IMR-90 (cell line): ENCODE measurements at regions not wholly inside any gene's neighbourhood (a gene's known extent, or its start where the extent isn't known, plus 50 kb on each side); places are given as distances from the start of the nearest gene placed in this dataset.

ENCODE experiments used
- ATAC-seq: fragments of 200-7000 bp; cut with Tn5 transposase; 2 replicates; pipeline ENCODE4 v1.9.1; 2020; ENCODE audit warnings: low read depth, mild to moderate bottlenecking, moderate library complexity
- BruUV-seq: library from RNA; stranded (reverse); fragments of 400-500 nt; replicated peaks from 2 replicates; lab custom pipeline; 2021; lab: Mats Ljungman, UMichigan
- CTCF ChIA-PET: fragments of 300-600 bp; formaldehyde crosslinking; extraction: SDS; loops from one replicate; lab custom pipeline; 2021; ENCODE audit warnings: antibody characterized with exemption; lab: Yijun Ruan, JAX
- POLR2A ChIA-PET: fragments of 300-600 bp; sonication (Branson Sonifier 250); formaldehyde crosslinking; loops from one replicate; lab custom pipeline; 2022; ENCODE audit warnings: antibody characterized with exemption; ENCODE audit not compliant: unreplicated experiment; lab: Charles Lee
- DNase-seq: peaks from one replicate; pipeline ENCODE4 v3.0.0; 2013
- H2AFZ ChIP-seq: replicated peaks from 2 replicates; pipeline ENCODE3; 2013; ENCODE audit warnings: low read length, mild to moderate bottlenecking; ENCODE audit not compliant: poor library complexity
- H2AK5ac ChIP-seq: 2 replicates; pipeline ENCODE4 v1.6.1; 2013; ENCODE audit warnings: low read depth, low read length, inconsistent platforms
- H2AK9ac ChIP-seq: replicated peaks from 2 replicates; pipeline ENCODE3; 2013; ENCODE audit warnings: mild to moderate bottlenecking, low read depth, low read length, moderate library complexity; ENCODE audit not compliant: poor library complexity
- H2BK120ac ChIP-seq: 2 replicates; pipeline ENCODE4 v1.6.1; 2013; ENCODE audit warnings: low read depth, low read length, inconsistent platforms
- H2BK15ac ChIP-seq: 3 replicates; pipeline ENCODE4 v1.6.1; 2013; ENCODE audit warnings: low read depth, low read length, inconsistent platforms
- H2BK20ac ChIP-seq: 2 replicates; pipeline ENCODE4 v1.6.1; 2013; ENCODE audit warnings: low read depth, mild to moderate bottlenecking, inconsistent platforms, low read length, moderate library complexity
- H2BK5ac ChIP-seq: 2 replicates; pipeline ENCODE4 v1.6.1; 2013; ENCODE audit warnings: mild to moderate bottlenecking, low read depth, low read length, inconsistent platforms; ENCODE audit not compliant: poor library complexity, severe bottlenecking
- H3K14ac ChIP-seq: replicated peaks from 2 replicates; pipeline ENCODE4 v1.6.1; 2013; ENCODE audit warnings: low read depth, low read length, inconsistent platforms
- H3K18ac ChIP-seq: 2 replicates; pipeline ENCODE4 v1.6.1; 2013; ENCODE audit warnings: low read depth, low read length, control low read depth
- H3K23ac ChIP-seq: 2 replicates; pipeline ENCODE4 v1.6.1; 2013; ENCODE audit warnings: low read depth, low read length, inconsistent platforms
- H3K27ac ChIP-seq: 2 replicates; pipeline ENCODE4 v1.5.1; 2013; ENCODE audit warnings: mild to moderate bottlenecking, control low read depth, low read length; ENCODE audit not compliant: insufficient read depth
- H3K27me3 ChIP-seq: 2 replicates; pipeline ENCODE4 v1.6.1; 2013; ENCODE audit warnings: low read length; ENCODE audit not compliant: control insufficient read depth, insufficient read depth
- H3K36me3 ChIP-seq: 2 replicates; pipeline ENCODE4 v1.6.1; 2013; ENCODE audit warnings: low read length, mixed read lengths; ENCODE audit not compliant: control insufficient read depth, insufficient read depth
- H3K4ac ChIP-seq: 2 replicates; pipeline ENCODE4 v1.6.1; 2013; ENCODE audit warnings: low read depth, low read length, inconsistent platforms
- H3K4me1 ChIP-seq: 2 replicates; pipeline ENCODE4 v1.6.1; 2013; ENCODE audit warnings: low read length, mixed read lengths; ENCODE audit not compliant: control insufficient read depth, insufficient read depth
- H3K4me2 ChIP-seq: 2 replicates; pipeline ENCODE4 v1.6.1; 2013; ENCODE audit warnings: low read depth, mild to moderate bottlenecking, control low read depth, low read length, moderate library complexity
- H3K4me3 ChIP-seq: 2 replicates; pipeline ENCODE4 v1.5.1; 2013; ENCODE audit warnings: low read depth, mild to moderate bottlenecking, control low read depth, low read length, moderate library complexity; ENCODE audit not compliant: insufficient read depth
- H3K56ac ChIP-seq: 2 replicates; pipeline ENCODE4 v1.6.1; 2013; ENCODE audit warnings: low read length, inconsistent platforms; ENCODE audit not compliant: insufficient read depth; ENCODE audit errors: extremely low read depth
- H3K79me1 ChIP-seq, 2 experiments: 2 replicates each; pipeline ENCODE4 v1.6.1; 2013; ENCODE audit warnings: low read length in 2 of 2, inconsistent platforms in 1 of 2, low read depth in 1 of 2
- H3K9ac ChIP-seq: 2 replicates; pipeline ENCODE4 v1.6.1; 2013; ENCODE audit warnings: low read depth, low read length, control low read depth
- H3K9me1 ChIP-seq: 2 replicates; pipeline ENCODE4 v1.6.1; 2013; ENCODE audit warnings: low read length, inconsistent platforms; ENCODE audit not compliant: insufficient read depth
- H3K9me3 ChIP-seq: 2 replicates; pipeline ENCODE4 v1.6.1; 2013; ENCODE audit warnings: low read length; ENCODE audit not compliant: control insufficient read depth, insufficient read depth
- H4K20me1 ChIP-seq: 2 replicates; pipeline ENCODE4 v1.6.1; 2013; ENCODE audit warnings: low read length, inconsistent platforms; ENCODE audit not compliant: insufficient read depth
- H4K5ac ChIP-seq: 2 replicates; pipeline ENCODE4 v1.6.1; 2013; ENCODE audit warnings: mild to moderate bottlenecking, low read depth, low read length, control low read depth
- H4K8ac ChIP-seq, 2 experiments: 2 replicates each; pipeline ENCODE4 v1.6.1; 2013; ENCODE audit warnings: low read depth in 2 of 2, low read length in 2 of 2, control low read depth in 1 of 2, inconsistent platforms in 1 of 2
- H4K91ac ChIP-seq: 2 replicates; pipeline ENCODE4 v1.6.1; 2013; ENCODE audit warnings: low read depth, low read length, inconsistent platforms; ENCODE audit not compliant: insufficient read depth
- BHLHE40 ChIP-seq: fragments of 150-350 bp; IDR thresholded peaks from 2 replicates; pipeline ENCODE4 v1.6.1; 2016; ENCODE audit warnings: mild to moderate bottlenecking, low read depth, low read length
- CEBPB ChIP-seq: IDR thresholded peaks from 2 replicates; pipeline ENCODE4 v1.6.1; 2012; ENCODE audit warnings: low read depth, low read length, improper control_type of control experiment
- CHD1 ChIP-seq: IDR thresholded peaks from 2 replicates; pipeline ENCODE4 v1.6.1; 2012; ENCODE audit warnings: low read depth, low read length, improper control_type of control experiment
- FOS ChIP-seq: fragments of 150-350 bp; IDR thresholded peaks from 2 replicates; pipeline ENCODE4 v1.6.1; 2016; ENCODE audit warnings: low read depth, low read length
- MAFK ChIP-seq: IDR thresholded peaks from 2 replicates; pipeline ENCODE4 v1.6.1; 2012; ENCODE audit warnings: low read depth, low read length, improper control_type of control experiment
- MAZ ChIP-seq: IDR thresholded peaks from 2 replicates; pipeline ENCODE4 v1.6.1; 2012; ENCODE audit warnings: low read depth, mild to moderate bottlenecking, low read length, improper control_type of control experiment, moderate library complexity, borderline replicate concordance
- NFE2L2 ChIP-seq: fragments of 150-350 bp; IDR thresholded peaks from 2 replicates; pipeline ENCODE4 v1.6.1; 2016; ENCODE audit warnings: low read depth, mild to moderate bottlenecking, low read length
- POLR2A ChIP-seq: IDR thresholded peaks from 2 replicates; pipeline ENCODE4 v1.6.1; 2012; ENCODE audit warnings: mild to moderate bottlenecking, low read depth, low read length
- RAD21 ChIP-seq: IDR thresholded peaks from 2 replicates; pipeline ENCODE4 v1.6.1; 2012; ENCODE audit warnings: low read length, improper control_type of control experiment
- RCOR1 ChIP-seq: IDR thresholded peaks from 2 replicates; pipeline ENCODE4 v1.6.1; 2012; ENCODE audit warnings: mild to moderate bottlenecking, low read length, improper control_type of control experiment; ENCODE audit not compliant: insufficient replicate concordance
- SMC3 ChIP-seq: fragments of 150-350 bp; IDR thresholded peaks from 2 replicates; pipeline ENCODE4 v1.6.1; 2016; ENCODE audit warnings: low read depth, mild to moderate bottlenecking, antibody characterized with exemption, low read length, moderate library complexity
- WGBS, 2 experiments: methylation state at CpG; one replicate each; pipeline versions ENCODE4 v1.1.5 to v1.1.7; 2013; ENCODE audit warnings: missing lambda C conversion rate in 2 of 2; ENCODE audit not compliant: insufficient read length in 1 of 2; ENCODE audit errors: extremely low coverage in 2 of 2; 5-methylcytosine and 5-hydroxymethylcytosine counted together
- dilution Hi-C: fragments of 300-500 bp; cut with HindIII; formaldehyde crosslinking; loops from one replicate; pipeline ENCODE4 v1.14.3; 2018; ENCODE audit warnings: low sequenced_read_pairs; ENCODE audit not compliant: unreplicated experiment
- in situ Hi-C: fragments of 300-500 bp; cut with MboI; formaldehyde crosslinking; loops from 3 replicates; pipeline ENCODE4 v1.14.3; 2019; ENCODE audit warnings: low sequenced_read_pairs, inconsistent platforms, mixed read lengths
- intact Hi-C: fragments of 100-400 bp; cut with micrococcal nuclease; formaldehyde crosslinking; loops from 2 replicates; pipeline ENCODE4 v1.10.0; 2022
- TF ChIP-seq, protein P1 (sequence below): fragments of 150-350 bp; IDR thresholded peaks from 2 replicates; pipeline ENCODE4 v1.6.1; 2016; ENCODE audit warnings: low read depth, mild to moderate bottlenecking, low read length, moderate library complexity, borderline replicate concordance
- TF ChIP-seq, protein P2 (sequence below): fragments of 150-350 bp; IDR thresholded peaks from 2 replicates; pipeline ENCODE4 v1.6.1; 2017; ENCODE audit warnings: mild to moderate bottlenecking, antibody characterized with exemption, low read length, low read depth

DNA sequence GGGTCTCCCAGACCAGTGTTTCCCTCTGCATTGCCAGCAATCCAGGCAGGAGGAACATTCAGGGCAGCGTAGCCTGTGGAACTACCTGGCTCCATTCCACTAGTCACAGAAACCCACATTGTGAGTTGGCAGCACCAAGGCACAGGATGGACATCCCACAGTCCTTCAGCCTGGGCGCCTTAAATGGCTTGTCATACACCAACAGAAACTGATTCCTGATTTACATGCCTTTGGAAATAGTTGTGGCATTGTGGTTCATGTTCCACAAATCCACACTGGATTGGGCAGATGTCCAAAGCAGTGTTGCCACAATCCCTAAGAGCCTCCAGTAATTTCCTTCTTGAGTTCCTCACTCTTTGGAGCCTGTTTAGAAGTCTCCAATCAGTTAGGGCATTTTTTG is 225.6 kb downstream of the BLID start:
- intact Hi-C loops (loop anchor here (5.0 kb wide), 1 partner anchor 42 kb away; no protein-coding TSS in a partner anchor), in situ Hi-C loops (no loop called here), dilution Hi-C loops (no loop called here)
- BruUV-seq: no TSS peak
- ATAC-seq: peak; percentile 13; the same call in 1 of the 2 replicates
- no CpG with 5 or more reads among the region's 2 CpGs for WGBS, 2 experiments
- peak overlapping the region; percentile 22; the same call in 1 of the 2 replicates for H2BK20ac ChIP-seq
- H3K36me3 ChIP-seq: no peaks in the 10 kb centered on the region
- H3K4ac ChIP-seq: peak overlapping the region; percentile 34
- H2BK15ac ChIP-seq: peak overlapping the region; percentile 42; the same call in 1 of the 3 replicates
- CTCF ChIA-PET: no interaction called here
- H3K27me3 ChIP-seq: no peaks in the 10 kb centered on the region
- POLR2A ChIA-PET: no interaction called here
- no peaks in the 10 kb centered on the region for H3K79me1 ChIP-seq
- H4K5ac ChIP-seq: peak overlapping the region; percentile 22; the same call in 1 of the 2 replicates
- H3K27ac ChIP-seq: no peak overlapping the region
- H2BK5ac ChIP-seq: peak overlapping the region; percentile 57
- H4K20me1 ChIP-seq: no peaks in the 10 kb centered on the region
- peak overlapping the region; percentile 51 for H3K14ac ChIP-seq
- no peak overlapping the region for H4K91ac ChIP-seq
- 0 out of 2 replicates have a peak, but pooled peaks cover 8% of the 10 kb centered on the region for H3K9me1 ChIP-seq
- H3K56ac ChIP-seq: no peak overlapping the region
- H2AK5ac ChIP-seq: peak overlapping the region; percentile 91
- H3K4me3 ChIP-seq: no peak overlapping the region
- H3K4me2 ChIP-seq: peak overlapping the region; percentile 48; the same call in 1 of the 2 replicates
- peak overlapping the region; percentile 71 for H2BK120ac ChIP-seq
- no peak overlapping the region for H2AK9ac ChIP-seq
- peaks cover 22% of the 10 kb centered on the region; the same call in 1 of the 2 replicates for H3K4me1 ChIP-seq
- peak; percentile 80 for DNase-seq
- peak overlapping the region in 1 of 2 experiments; percentile 60; a peak in 1 of 4 replicates for H4K8ac ChIP-seq
- peak overlapping the region; percentile 35; the same call in 1 of the 2 replicates for H3K23ac ChIP-seq
- no peak overlapping the region for H3K9ac ChIP-seq
- peak overlapping the region; percentile 35; the same call in 1 of the 2 replicates for H3K18ac ChIP-seq
- H3K9me3 ChIP-seq: no peaks in the 10 kb centered on the region
- no peak overlapping the region for H2AFZ ChIP-seq
- TF ChIP-seq FOS (no peak), MAFK (no peak), RAD21 (no peak), NFE2L2 (no peak), CHD1 (no peak), MAZ (no peak), RCOR1 (no peak), BHLHE40 (no peak), SMC3 (no peak), CEBPB (no peak), POLR2A (no peak)
- TF ChIP-seq, protein P1, sequence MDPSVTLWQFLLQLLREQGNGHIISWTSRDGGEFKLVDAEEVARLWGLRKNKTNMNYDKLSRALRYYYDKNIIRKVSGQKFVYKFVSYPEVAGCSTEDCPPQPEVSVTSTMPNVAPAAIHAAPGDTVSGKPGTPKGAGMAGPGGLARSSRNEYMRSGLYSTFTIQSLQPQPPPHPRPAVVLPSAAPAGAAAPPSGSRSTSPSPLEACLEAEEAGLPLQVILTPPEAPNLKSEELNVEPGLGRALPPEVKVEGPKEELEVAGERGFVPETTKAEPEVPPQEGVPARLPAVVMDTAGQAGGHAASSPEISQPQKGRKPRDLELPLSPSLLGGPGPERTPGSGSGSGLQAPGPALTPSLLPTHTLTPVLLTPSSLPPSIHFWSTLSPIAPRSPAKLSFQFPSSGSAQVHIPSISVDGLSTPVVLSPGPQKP: no peak
- TF ChIP-seq, protein P2, sequence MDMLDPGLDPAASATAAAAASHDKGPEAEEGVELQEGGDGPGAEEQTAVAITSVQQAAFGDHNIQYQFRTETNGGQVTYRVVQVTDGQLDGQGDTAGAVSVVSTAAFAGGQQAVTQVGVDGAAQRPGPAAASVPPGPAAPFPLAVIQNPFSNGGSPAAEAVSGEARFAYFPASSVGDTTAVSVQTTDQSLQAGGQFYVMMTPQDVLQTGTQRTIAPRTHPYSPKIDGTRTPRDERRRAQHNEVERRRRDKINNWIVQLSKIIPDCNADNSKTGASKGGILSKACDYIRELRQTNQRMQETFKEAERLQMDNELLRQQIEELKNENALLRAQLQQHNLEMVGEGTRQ: no peak
